Adipocyte (in vitro differentiated cells): ENCODE measurements at regions not wholly inside any gene's neighbourhood (a gene's known extent, or its start where the extent isn't known, plus 50 kb on each side); places are given as distances from the start of the nearest gene placed in this dataset.

Source experiments
- DNase-seq: peaks from one replicate; pipeline ENCODE4 v3.0.0-alpha.2; 2015; ENCODE audit warnings: low read depth
- H3K27me3 ChIP-seq: replicated peaks from 2 replicates; pipeline ENCODE4 v1.7.0; 2013; ENCODE audit warnings: mild to moderate bottlenecking, low read length, moderate library complexity; ENCODE audit not compliant: control insufficient read depth, insufficient read depth
- H3K36me3 ChIP-seq: 2 replicates; pipeline ENCODE4 v1.7.0; 2013; ENCODE audit warnings: low read length, mild to moderate bottlenecking, moderate library complexity; ENCODE audit not compliant: control insufficient read depth, insufficient read depth, severe bottlenecking
- H3K4me1 ChIP-seq: 2 replicates; pipeline ENCODE4 v1.7.0; 2013; ENCODE audit warnings: mild to moderate bottlenecking, low read length, moderate library complexity; ENCODE audit not compliant: control insufficient read depth, insufficient read depth
- H3K4me3 ChIP-seq: 2 replicates; pipeline ENCODE4 v1.7.0; 2013; ENCODE audit warnings: mild to moderate bottlenecking, low read length, moderate library complexity
- H3K9ac ChIP-seq: 2 replicates; pipeline ENCODE4 v1.7.0; 2013; ENCODE audit warnings: mild to moderate bottlenecking, low read length, moderate library complexity
- H3K9me3 ChIP-seq: 2 replicates; pipeline ENCODE4 v1.7.0; 2013; ENCODE audit warnings: mild to moderate bottlenecking, low read length, moderate library complexity; ENCODE audit not compliant: control insufficient read depth

DNA sequence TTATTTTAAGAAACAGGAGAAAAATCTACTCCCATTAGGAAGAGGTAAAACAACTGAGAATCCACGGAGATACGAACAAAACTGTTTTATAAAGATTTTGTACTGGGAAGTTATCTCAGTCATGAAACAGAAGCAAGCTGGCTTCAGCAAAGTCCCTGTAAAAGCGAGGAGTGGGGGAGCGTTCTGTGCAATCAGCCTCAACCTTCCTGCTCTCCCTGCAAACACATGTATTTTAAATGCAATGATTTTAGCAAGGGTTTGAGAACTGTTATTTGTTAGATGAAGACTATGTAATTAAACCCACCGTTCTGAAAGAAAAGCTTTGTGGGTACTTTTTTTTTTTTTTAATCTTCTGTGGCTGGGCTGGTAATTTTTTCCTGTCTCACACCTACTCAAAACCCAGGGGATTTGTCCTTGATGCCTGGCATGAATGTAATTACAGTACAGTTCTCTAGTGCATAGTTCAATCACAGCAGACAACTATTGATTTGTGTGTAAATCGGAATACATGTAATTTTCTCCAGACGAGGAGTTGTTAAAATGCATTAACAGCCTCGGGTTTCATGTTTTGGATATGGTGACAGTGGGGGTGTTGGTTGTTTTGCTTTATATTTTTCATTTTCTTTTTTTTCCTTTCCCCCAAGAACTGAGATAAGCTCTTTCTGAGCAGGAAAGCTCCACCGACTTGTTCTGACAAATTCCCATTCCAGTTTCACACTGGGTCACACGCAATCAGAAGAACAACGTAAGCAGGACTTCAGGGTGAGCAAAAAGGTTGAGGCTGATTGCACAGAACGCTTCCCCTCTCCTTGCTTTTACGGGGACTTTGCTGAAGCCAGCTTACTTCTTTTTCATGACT, 153.6 kb downstream of the PHLDA1 start:
- DNase-seq, result peak; percentile 57
- H3K4me3 ChIP-seq, result peak overlapping the region; percentile 74
- no peaks in the 10 kb centered on the region for H3K36me3 ChIP-seq
- H3K27me3 ChIP-seq, result no peaks in the 10 kb centered on the region
- peaks cover 21% of the 10 kb centered on the region for H3K4me1 ChIP-seq
- H3K9me3 ChIP-seq, result no peaks in the 10 kb centered on the region
- peak overlapping the region; percentile 65 for H3K9ac ChIP-seq

DNA sequence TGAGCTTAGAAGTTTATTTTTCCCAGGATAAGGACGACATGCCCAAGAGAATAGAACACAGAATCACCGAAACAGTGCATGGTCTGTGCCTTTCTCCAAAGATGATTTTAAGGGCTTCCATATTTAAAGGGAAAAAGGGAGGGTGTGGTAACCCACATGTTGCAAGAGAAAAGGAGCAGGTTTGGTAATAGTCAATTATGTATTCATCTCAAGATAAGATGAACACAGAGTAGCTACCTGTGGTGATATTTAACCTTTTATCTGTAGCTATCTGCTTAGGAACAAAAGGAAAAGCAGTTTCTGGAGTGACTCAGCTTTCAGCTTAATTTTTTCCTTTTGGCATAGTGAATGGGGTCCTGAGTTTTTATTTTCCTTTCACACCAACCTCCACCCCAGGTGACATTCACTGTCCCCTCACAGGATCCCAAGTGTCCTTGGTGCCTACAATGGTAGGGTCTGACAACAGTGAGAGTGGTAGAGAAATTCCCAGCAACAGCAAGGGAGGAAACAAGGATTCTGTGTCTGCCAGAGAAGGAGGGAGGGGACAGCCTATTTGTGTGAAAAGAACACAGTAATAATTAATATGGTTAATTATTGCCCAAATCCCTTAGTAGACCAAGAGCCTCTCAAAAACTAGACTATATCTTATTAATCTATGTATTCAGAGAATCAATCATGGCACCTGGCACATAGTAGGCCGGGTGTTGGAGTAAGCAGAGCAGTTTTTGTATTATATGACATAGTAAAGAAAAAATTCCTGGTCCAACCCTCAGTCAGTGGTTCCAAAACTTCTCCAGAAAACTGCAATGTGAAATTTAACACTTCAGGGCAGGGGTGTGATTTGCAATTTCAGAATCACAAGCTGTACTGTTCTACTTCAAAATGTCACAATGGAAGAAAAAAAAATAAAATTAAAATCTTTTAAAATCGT, 154.5 kb downstream of the PHLDA1 start:
- Histone ChIP-seq H3K9ac (peak overlapping the region; percentile 65), H3K9me3 (no peaks in the 10 kb centered on the region), H3K36me3 (no peaks in the 10 kb centered on the region), H3K4me3 (peak overlapping the region; percentile 74), H3K27me3 (no peaks in the 10 kb centered on the region), H3K4me1 (peaks cover 21% of the 10 kb centered on the region)
- peak; percentile 38 for DNase-seq

DNA sequence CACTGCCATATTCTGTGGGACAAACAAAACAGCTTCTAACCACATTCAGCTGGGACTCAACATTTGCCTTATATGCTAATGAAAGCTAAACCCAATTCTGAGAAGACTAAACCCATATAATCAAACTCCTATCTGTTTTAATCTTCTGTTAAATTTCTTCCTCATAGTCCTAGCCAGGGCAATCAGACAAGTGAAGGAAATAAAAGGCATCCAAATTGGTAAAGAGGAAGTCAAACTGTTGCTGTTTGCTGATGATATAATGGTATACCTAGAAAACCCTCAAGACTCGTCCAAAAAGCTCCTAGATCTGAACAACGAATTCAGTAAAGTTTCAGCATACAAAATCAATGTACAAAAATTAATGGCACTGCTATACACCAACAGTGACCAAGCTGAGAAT, 157.1 kb downstream of the PHLDA1 start:
- H3K9ac ChIP-seq, result no peak overlapping the region
- peaks cover 21% of the 10 kb centered on the region for H3K4me1 ChIP-seq
- no peak for DNase-seq
- H3K9me3 ChIP-seq, result no peaks in the 10 kb centered on the region
- no peaks in the 10 kb centered on the region for H3K27me3 ChIP-seq
- H3K36me3 ChIP-seq, result no peaks in the 10 kb centered on the region
- no peak overlapping the region for H3K4me3 ChIP-seq

DNA sequence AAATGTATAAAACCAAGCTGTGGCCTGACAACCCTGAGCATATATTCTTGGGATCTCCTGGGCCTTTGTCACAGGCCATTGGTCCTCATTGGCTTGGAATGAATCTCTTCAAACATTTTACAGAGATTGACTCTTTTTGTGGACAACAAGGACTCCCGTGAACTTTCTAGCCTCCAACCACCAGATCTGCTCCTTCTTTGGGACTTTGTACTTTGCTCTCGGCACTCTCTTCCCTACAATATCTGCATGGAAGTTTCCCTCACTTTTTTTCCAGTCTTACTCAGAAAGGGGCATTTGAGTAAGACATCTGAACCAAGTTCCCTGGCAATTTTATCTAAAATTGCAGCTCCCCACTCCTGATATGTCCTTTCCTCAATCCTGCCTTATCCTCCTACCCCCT, 158.8 kb downstream of the PHLDA1 start:
- peaks cover 11% of the 10 kb centered on the region for H3K4me1 ChIP-seq
- no peaks in the 10 kb centered on the region for H3K36me3 ChIP-seq
- H3K4me3 ChIP-seq, result no peak overlapping the region
- no peaks in the 10 kb centered on the region for H3K9me3 ChIP-seq
- no peak for DNase-seq
- H3K27me3 ChIP-seq, result no peaks in the 10 kb centered on the region
- H3K9ac ChIP-seq, result no peak overlapping the region

DNA sequence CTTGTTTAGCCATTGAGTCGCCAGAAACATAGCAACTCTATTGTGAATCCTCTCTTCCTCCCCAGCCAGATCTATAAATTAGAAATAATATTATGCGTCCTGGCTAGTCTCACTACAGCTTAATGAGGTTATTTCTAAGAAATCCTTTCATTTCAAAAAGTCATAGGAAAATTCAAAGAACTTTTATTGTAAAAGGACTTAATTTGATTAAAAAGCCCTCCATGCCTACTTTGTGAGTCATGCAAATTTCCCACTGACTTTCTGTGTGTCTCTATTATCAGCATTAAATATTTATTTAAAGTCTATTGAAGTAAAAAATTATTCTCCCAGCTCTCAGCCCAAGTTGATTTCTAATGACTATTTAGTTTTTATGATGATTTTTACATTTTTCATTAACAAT, 160.7 kb downstream of the PHLDA1 start:
- Histone ChIP-seq H3K9ac (no peak overlapping the region), H3K4me3 (no peak overlapping the region), H3K36me3 (no peaks in the 10 kb centered on the region), H3K4me1 (no peaks in the 10 kb centered on the region), H3K27me3 (no peaks in the 10 kb centered on the region), H3K9me3 (no peaks in the 10 kb centered on the region)
- no peak for DNase-seq

DNA sequence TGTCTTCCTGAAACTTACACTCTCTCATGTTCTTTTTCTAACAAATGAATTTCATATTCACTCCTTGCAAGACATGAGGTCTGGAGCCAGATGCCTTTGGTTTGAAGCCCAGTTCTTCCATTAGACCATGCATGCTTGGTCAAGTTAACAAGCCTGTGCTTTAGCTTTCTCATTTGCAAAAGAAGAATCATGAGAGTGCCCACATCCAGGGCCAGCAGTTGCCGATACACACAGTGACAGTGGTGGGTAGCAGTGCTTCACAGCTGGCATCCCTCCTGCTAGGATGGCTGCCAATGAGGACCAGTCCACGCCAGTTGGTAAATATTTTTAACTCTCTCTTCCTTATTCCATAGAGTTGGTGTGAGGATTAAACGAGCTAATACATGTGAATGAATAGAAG, 163.1 kb downstream of the PHLDA1 start:
- no peaks in the 10 kb centered on the region for H3K36me3 ChIP-seq
- no peaks in the 10 kb centered on the region for H3K9me3 ChIP-seq
- H3K27me3 ChIP-seq, result no peaks in the 10 kb centered on the region
- H3K9ac ChIP-seq, result no peak overlapping the region
- H3K4me1 ChIP-seq, result peaks cover under 1% of the 10 kb centered on the region
- H3K4me3 ChIP-seq, result no peak overlapping the region
- no peak for DNase-seq

DNA sequence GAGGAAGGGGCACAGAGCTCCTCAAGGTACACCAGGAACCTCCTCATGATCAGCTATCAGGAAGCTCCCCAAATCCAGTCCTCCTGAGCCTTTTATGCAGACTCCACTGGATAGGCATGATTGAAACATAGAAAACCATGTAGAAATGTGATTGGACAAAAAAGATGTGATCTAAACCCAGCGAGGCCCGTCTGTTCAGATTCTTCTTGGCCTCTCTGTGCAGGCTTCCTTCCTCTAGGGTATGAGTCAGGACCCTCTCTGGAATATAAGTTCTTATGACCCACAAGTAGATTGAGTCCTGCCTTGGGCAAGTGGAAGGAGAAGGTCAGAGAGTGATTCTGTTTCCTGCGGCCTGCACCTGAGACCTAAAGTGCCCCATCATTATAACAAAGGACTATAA, 166.3 kb downstream of the PHLDA1 start:
- no peaks in the 10 kb centered on the region for H3K36me3 ChIP-seq
- no peak overlapping the region for H3K9ac ChIP-seq
- peaks cover 16% of the 10 kb centered on the region for H3K4me1 ChIP-seq
- no peaks in the 10 kb centered on the region for H3K9me3 ChIP-seq
- no peak for DNase-seq
- H3K27me3 ChIP-seq, result no peaks in the 10 kb centered on the region
- H3K4me3 ChIP-seq, result no peak overlapping the region

DNA sequence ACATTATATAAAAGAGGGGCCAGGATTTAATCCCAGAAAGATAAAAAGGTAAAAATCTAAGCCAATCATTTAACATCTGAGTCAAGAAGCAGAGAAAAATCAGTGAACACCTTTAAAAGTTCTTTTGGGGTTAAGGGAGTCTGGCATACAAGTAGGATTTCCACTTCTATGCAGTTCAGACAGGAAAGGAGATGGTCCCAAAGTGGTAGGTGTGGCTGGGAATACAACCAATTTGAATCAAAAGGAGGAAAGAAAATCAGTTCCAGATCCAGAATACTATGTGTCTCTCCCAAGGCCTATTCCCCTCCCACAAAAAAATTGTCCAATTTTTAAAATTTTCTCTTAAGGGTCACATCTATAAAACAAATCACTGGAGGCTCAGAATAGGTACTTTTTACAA, 167.4 kb downstream of the PHLDA1 start:
- DNase-seq, result no peak
- Histone ChIP-seq H3K9me3 (no peaks in the 10 kb centered on the region), H3K4me1 (peaks cover 16% of the 10 kb centered on the region), H3K27me3 (no peaks in the 10 kb centered on the region), H3K36me3 (no peaks in the 10 kb centered on the region), H3K9ac (no peak overlapping the region), H3K4me3 (no peak overlapping the region)

DNA sequence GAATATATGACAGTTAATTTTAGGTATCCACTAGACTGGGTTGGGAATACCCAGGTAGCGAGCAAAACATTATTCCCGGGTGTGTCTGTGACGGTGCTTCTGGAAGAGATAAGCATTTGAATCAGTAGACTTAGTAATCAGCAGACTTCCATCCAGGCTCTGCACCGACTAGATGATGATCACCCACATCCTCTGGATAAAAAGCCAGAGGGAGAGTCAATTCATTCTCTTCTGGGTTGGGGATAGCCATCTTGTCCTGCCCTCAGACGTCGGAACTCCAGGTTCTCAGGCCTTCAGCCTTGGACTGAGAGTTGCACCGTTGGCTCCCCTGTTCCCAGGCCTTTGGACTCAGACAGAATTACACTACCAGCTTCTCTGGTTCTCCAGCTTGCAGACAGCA, 168.0 kb downstream of the PHLDA1 start:
- DNase-seq, result no peak
- H3K27me3 ChIP-seq, result no peaks in the 10 kb centered on the region
- H3K4me3 ChIP-seq, result no peak overlapping the region
- H3K9ac ChIP-seq, result no peak overlapping the region
- H3K36me3 ChIP-seq, result no peaks in the 10 kb centered on the region
- H3K9me3 ChIP-seq, result no peaks in the 10 kb centered on the region
- H3K4me1 ChIP-seq, result peaks cover 16% of the 10 kb centered on the region

DNA sequence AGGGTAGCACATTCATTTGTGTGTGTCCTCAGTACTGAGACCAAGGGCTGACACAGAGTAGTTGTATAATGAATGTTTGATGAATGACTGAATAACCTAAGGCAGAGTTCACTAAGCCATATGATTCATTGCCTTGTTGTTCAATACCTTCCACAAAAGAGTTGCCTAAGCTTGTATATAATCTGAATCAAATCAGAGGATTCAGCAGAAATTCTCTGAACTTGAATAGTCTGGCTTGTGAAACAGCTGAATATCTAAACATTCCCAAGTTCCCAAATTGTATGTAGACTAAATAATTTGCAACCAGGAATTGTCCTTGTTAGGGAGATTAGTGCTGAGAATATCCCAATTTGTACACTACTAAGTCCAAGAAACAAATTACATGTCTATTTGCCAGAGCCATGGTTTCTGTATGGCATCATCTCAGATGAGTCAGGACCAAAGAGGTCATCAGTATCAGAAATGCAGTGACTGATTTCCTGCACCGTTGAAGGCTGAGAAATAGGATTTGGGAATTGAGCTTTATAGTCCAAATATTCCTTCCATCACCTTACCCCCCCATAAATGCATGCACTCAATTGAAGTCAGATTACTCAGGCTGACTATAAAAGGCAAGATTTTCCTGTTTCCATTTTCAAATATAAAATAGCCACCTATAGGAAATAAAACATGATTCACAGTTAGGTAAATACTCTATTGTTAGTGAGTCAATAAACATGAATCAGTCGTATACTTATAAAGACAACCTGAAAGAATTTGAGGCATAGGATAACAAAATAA, 168.7 kb downstream of the PHLDA1 start:
- peaks cover 16% of the 10 kb centered on the region for H3K4me1 ChIP-seq
- no peak overlapping the region for H3K9ac ChIP-seq
- no peaks in the 10 kb centered on the region for H3K27me3 ChIP-seq
- no peak overlapping the region for H3K4me3 ChIP-seq
- H3K9me3 ChIP-seq, result no peaks in the 10 kb centered on the region
- peak; percentile 44 for DNase-seq
- H3K36me3 ChIP-seq, result no peaks in the 10 kb centered on the region

DNA sequence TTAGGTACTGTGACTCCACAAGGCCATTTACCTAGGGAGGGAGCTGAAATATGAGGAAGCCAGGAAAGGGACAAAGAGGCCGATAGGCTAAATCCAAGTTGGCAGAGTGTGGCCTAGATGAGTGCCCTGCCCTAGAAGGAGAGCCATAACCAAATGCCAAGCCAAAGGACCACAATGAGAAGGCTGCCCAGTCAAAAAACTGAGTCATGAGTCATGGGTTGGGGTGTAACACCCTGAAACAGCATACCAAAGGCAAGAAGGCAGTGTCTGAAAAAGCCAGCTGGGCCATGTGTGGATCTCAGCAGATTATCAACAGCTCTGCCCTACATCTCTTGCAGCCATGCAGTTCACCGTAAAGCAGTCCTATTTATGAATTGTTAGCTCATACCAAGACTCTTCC, 171.7 kb downstream of the PHLDA1 start:
- H3K27me3 ChIP-seq, result no peaks in the 10 kb centered on the region
- H3K9me3 ChIP-seq, result no peaks in the 10 kb centered on the region

More for the DNA sequence above, 171.7 kb downstream of the PHLDA1 start:
- H3K4me1 ChIP-seq, result peaks cover 33% of the 10 kb centered on the region
- no peak for DNase-seq
- H3K9ac ChIP-seq, result no peak overlapping the region
- H3K36me3 ChIP-seq, result no peaks in the 10 kb centered on the region
- H3K4me3 ChIP-seq, result no peak overlapping the region
